Cardiac muscle cell (in vitro differentiated cells and primary cell): ENCODE measurements at regions not wholly inside any gene's neighbourhood (a gene's known extent, or its start where the extent isn't known, plus 50 kb on each side); places are given as distances from the start of the nearest gene placed in this dataset.

Experiments used
- DNase-seq, 2 donors: peaks; one replicate each; pipeline versions ENCODE4 v3.0.0 to v3.0.0-alpha.2; 2010 to 2017; ENCODE audit warnings: low read depth in 1 of 2, low spot score in 1 of 2
- H3K27ac ChIP-seq: fragments of 200-600 bp; sonication (generic); 2 replicates; pipeline ENCODE4 v1.5.1; 2016
- H3K27me3 ChIP-seq: fragments of 200-600 bp; sonication (generic); 2 replicates; pipeline ENCODE4 v1.6.0; 2016; ENCODE audit warnings: control low read depth
- H3K36me3 ChIP-seq: fragments of 200-600 bp; sonication (generic); 2 replicates; pipeline ENCODE4 v1.5.1; 2016; ENCODE audit warnings: control low read depth
- H3K4me1 ChIP-seq: fragments of 200-600 bp; sonication (generic); 2 replicates; pipeline ENCODE4 v1.8.1; 2017; ENCODE audit warnings: low read depth, mild to moderate bottlenecking, mixed run types
- H3K4me3 ChIP-seq: fragments of 200-600 bp; sonication (generic); 2 replicates; pipeline ENCODE4 v1.5.1; 2016; ENCODE audit warnings: mild to moderate bottlenecking
- H3K9me3 ChIP-seq: fragments of 200-600 bp; sonication (generic); 2 replicates; pipeline ENCODE4 v1.5.1; 2017; ENCODE audit warnings: low read depth, mild to moderate bottlenecking, control low read depth
- TF ChIP-seq, protein P1 (sequence below): IDR thresholded peaks from 2 replicates; pipeline ENCODE4 v1.5.1; 2012; ENCODE audit warnings: low read depth, mild to moderate bottlenecking, low read length

DNA sequence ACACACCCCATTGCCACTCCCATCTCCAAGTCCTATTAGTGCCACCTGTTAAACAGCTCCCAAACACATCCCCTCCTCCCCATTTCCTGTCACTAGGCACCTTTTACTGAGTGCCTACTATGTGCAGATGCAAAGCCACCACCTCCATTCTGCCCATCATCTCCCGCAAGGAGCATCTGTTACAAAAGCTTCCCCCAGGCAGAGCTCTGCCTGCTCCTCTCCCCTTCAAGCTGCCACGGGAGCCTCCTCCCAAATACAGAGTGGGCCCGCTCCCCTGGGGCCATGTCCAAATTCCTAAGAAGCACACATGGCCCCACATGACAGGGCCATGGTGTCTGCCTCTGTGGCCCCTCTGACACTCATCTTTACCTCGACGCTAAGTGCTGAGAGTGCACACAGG lies 149.7 kb downstream of the OAT start:
- H3K27ac ChIP-seq, result no peak overlapping the region
- H3K36me3 ChIP-seq, result no peaks in the 10 kb centered on the region
- DNase-seq, result no peak
- TF ChIP-seq, protein P1, sequence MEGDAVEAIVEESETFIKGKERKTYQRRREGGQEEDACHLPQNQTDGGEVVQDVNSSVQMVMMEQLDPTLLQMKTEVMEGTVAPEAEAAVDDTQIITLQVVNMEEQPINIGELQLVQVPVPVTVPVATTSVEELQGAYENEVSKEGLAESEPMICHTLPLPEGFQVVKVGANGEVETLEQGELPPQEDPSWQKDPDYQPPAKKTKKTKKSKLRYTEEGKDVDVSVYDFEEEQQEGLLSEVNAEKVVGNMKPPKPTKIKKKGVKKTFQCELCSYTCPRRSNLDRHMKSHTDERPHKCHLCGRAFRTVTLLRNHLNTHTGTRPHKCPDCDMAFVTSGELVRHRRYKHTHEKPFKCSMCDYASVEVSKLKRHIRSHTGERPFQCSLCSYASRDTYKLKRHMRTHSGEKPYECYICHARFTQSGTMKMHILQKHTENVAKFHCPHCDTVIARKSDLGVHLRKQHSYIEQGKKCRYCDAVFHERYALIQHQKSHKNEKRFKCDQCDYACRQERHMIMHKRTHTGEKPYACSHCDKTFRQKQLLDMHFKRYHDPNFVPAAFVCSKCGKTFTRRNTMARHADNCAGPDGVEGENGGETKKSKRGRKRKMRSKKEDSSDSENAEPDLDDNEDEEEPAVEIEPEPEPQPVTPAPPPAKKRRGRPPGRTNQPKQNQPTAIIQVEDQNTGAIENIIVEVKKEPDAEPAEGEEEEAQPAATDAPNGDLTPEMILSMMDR, result no peak
- H3K4me1 ChIP-seq, result no peaks in the 10 kb centered on the region
- no peak overlapping the region for H3K4me3 ChIP-seq
- H3K27me3 ChIP-seq, result no peaks in the 10 kb centered on the region
- H3K9me3 ChIP-seq, result no peaks in the 10 kb centered on the region

DNA sequence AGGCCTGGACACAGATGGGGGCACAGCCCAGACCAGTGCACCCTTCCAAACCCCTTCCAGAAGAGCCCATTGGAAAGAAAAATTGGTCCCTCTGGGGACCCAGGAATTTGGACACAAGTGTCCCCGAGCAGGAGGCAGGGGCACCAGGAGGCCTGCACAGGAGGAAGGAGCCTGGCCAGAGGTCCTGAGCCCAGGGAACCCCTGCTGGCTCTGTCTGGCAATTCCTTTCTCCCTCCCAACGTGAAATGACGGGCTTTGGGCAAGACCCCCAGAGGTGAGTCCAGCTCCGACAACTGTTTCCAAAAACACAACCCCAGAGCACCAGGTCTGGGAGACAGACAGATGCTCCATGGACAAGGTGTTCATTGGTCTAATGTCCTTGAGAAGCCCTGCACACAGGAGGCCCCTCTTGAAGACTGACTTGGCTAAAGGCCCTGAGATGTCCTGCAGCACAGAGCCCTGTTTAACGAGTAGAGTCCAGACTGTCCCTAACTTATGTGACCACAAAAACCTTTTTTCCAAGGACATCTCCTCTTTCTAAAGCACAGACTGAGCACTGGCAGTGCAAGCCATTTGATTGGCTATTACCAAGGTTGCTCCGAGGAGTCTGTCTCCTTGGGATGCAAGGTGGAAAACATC lies 150.7 kb downstream of the OAT start:
- no peaks in the 10 kb centered on the region for H3K4me1 ChIP-seq
- no peak for DNase-seq
- H3K27me3 ChIP-seq, result no peaks in the 10 kb centered on the region
- no peaks in the 10 kb centered on the region for H3K36me3 ChIP-seq
- no peak overlapping the region for H3K27ac ChIP-seq
- no peak overlapping the region for H3K4me3 ChIP-seq
- TF ChIP-seq, protein P1, result no peak
- H3K9me3 ChIP-seq, result no peaks in the 10 kb centered on the region

DNA sequence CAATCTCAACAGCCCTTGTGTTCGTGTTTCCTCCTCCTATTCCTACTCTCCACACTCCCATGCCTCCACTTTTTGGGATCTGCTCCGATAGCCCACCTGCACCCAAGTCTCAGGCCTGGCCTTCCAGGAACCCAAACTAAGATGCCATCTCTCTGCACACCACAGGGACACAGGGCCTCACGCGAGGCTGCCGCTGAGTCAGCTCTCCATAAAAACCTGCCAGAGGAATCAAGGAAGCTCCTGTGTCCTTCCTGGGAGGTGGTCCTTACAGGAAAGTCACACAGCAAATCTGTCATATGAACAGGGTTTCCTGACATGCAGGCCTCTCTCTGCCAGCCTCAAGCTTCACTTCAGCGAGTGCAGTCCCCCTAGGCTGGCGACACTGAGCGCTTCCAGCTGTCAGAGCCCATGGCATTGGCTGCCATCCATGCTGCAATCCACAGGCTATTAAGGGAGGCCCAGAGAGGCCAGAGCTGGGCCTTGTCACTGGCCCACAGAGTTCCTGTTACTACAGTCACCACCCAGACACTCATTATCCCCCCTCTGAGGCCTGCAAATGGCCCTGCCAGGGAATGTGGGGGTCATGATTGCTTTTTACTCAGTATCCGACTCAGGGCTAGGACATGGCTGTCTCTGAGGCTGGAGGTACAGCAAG lies 151.4 kb downstream of the OAT start:
- Histone ChIP-seq H3K27me3 (no peaks in the 10 kb centered on the region), H3K9me3 (no peaks in the 10 kb centered on the region), H3K36me3 (no peaks in the 10 kb centered on the region), H3K27ac (no peak overlapping the region), H3K4me1 (no peaks in the 10 kb centered on the region), H3K4me3 (no peak overlapping the region)
- TF ChIP-seq, protein P1, result no peak
- peak in 1 of 2 donors; percentile 34 for DNase-seq

DNA sequence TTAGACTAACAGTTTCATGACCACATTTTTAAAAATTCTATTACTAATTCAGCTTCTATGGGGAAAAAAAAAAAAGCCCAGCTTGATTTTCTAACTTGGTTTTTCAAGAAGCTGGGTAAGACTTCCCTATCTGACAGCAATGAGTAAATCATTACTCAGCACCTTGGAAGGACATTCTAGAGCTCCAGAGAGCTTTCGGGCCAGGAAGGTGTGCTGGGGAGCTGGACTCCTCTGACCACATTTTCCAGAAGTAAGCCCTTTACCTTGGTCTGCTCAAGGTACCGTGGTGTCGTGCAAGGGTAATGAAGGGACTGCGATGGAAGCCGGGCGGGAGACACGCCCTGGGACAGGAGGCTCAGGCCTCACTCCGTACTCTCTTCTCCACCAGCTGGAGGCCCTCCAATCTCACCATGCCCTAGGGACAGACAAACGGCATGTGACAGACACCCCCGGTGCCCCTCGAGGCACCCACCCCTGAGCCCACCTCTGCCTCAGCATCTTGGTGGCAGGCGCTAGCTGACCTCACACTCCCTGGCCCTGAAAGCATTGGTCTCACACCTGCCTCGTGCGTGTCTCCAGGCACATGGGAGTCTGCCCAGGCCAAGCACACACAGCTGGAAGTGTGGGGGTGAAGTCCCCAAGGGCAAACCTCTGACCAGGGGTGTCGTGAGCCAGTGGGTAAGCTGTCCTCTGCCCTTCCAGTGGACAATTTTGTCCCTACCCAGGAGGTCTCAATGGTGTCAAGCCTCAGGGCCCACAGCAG lies 152.1 kb downstream of the OAT start:
- no peak overlapping the region for H3K27ac ChIP-seq
- H3K4me1 ChIP-seq, result no peaks in the 10 kb centered on the region
- no peaks in the 10 kb centered on the region for H3K9me3 ChIP-seq
- DNase-seq, result no peak
- TF ChIP-seq, protein P1, result no peak
- no peaks in the 10 kb centered on the region for H3K27me3 ChIP-seq
- H3K4me3 ChIP-seq, result no peak overlapping the region
- H3K36me3 ChIP-seq, result no peaks in the 10 kb centered on the region

DNA sequence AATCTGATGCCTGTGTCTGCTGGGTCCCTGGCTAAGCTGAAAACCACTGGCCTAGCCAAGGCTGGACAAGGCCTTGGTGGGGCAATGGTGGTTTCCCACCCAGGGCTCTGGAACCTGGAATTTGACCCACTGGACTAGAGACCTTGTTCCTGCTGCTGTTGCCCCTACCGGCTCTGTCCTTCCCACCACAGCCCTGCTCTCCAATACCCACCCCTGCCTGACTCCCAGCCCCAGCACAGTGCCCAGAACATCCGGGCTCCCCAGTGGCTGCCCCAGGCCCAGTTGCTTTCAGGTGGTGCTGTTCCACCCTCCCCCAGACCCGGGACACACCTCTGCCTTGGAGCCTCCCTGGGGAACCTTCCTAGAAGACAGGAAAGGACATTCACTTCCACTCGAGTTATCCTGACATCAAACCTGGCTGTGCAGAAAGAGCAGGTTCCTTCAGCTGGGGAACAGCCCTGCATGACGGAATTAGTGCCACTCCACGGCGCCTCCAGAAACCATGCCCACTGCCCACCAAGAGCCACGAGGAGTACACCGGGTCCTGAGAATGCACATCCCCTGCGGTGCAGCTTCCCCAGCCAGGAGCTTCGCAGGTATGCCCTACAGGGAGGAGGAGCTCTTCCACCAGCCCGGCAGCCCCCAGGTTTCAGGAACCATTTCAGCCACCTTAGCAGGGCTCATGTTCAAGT lies 152.8 kb downstream of the OAT start:
- no peak overlapping the region for H3K27ac ChIP-seq
- H3K36me3 ChIP-seq, result no peaks in the 10 kb centered on the region
- no peaks in the 10 kb centered on the region for H3K27me3 ChIP-seq
- TF ChIP-seq, protein P1, result no peak
- no peak for DNase-seq
- H3K9me3 ChIP-seq, result no peaks in the 10 kb centered on the region
- H3K4me1 ChIP-seq, result no peaks in the 10 kb centered on the region
- H3K4me3 ChIP-seq, result no peak overlapping the region
